HEK293 (cell line): ENCODE measurements at regions not wholly inside any gene's neighbourhood (a gene's known extent, or its start where the extent isn't known, plus 50 kb on each side); places are given as distances from the start of the nearest gene placed in this dataset.

Source experiments
- MYNN ChIP-seq: fragments of 450-650 bp; formaldehyde crosslinking; IDR thresholded peaks from 2 replicates; pipeline ENCODE4 v1.5.1; 2016; ENCODE audit warnings: missing biosample characterization, missing genetic modification characterization, borderline replicate concordance
- WT1 ChIP-seq: fragments of 450-650 bp; formaldehyde crosslinking; IDR thresholded peaks from 2 replicates; pipeline ENCODE4 v1.5.1; 2016; ENCODE audit warnings: missing biosample characterization, missing genetic modification characterization
- YY1 ChIP-seq: fragments of 450-650 bp; formaldehyde crosslinking; IDR thresholded peaks from 2 replicates; pipeline ENCODE4 v1.5.1; 2018; ENCODE audit warnings: missing biosample characterization, missing genetic modification characterization
- ZNF121 ChIP-seq: fragments of 450-650 bp; formaldehyde crosslinking; IDR thresholded peaks from 2 replicates; pipeline ENCODE4 v1.5.1; 2016; ENCODE audit warnings: missing biosample characterization, missing genetic modification characterization
- ZNF133 ChIP-seq: fragments of 450-650 bp; formaldehyde crosslinking; IDR thresholded peaks from 2 replicates; pipeline ENCODE4 v1.5.1; 2016; ENCODE audit warnings: missing biosample characterization, missing genetic modification characterization
- ZNF274 ChIP-seq, 2 experiments: fragments of 200-500 bp in 1 of 2; fragments of 450-650 bp in 1 of 2; sonication (Bioruptor generic) in 1 of 2; formaldehyde crosslinking in 1 of 2; IDR thresholded peaks; 2 replicates each; pipeline versions ENCODE4 v1.5.1 to v1.6.1; 2014 to 2016; ENCODE audit warnings: borderline replicate concordance in 1 of 2, inconsistent platforms in 1 of 2, low read length in 1 of 2, missing biosample characterization in 1 of 2, missing genetic modification characterization in 1 of 2
- ZNF510 ChIP-seq: fragments of 450-650 bp; formaldehyde crosslinking; IDR thresholded peaks from 2 replicates; pipeline ENCODE4 v1.5.1; 2018; ENCODE audit warnings: mild to moderate bottlenecking, missing genetic modification characterization, missing biosample characterization; ENCODE audit not compliant: insufficient replicate concordance
- ZNF600 ChIP-seq: fragments of 450-650 bp; formaldehyde crosslinking; IDR thresholded peaks from 2 replicates; pipeline ENCODE4 v1.5.1; 2016; ENCODE audit warnings: missing biosample characterization, missing genetic modification characterization
- ZNF707 ChIP-seq: fragments of 450-650 bp; formaldehyde crosslinking; IDR thresholded peaks from 2 replicates; pipeline ENCODE4 v1.5.1; 2016; ENCODE audit warnings: missing biosample characterization, missing genetic modification characterization
- TF ChIP-seq, protein P1 (sequence below): fragments of 450-650 bp; formaldehyde crosslinking; IDR thresholded peaks from 2 replicates; pipeline ENCODE4 v1.5.1; 2016; ENCODE audit warnings: missing biosample characterization, missing genetic modification characterization, low read depth
- TF ChIP-seq, protein P2 (sequence below): fragments of 450-650 bp; formaldehyde crosslinking; IDR thresholded peaks from 2 replicates; pipeline ENCODE4 v1.5.1; 2016; ENCODE audit warnings: missing biosample characterization, missing genetic modification characterization
- TF ChIP-seq, protein P3 (sequence below): fragments of 450-650 bp; formaldehyde crosslinking; IDR thresholded peaks from 2 replicates; pipeline ENCODE4 v1.5.1; 2017; ENCODE audit warnings: missing biosample characterization, mild to moderate bottlenecking, missing genetic modification characterization, moderate library complexity

DNA sequence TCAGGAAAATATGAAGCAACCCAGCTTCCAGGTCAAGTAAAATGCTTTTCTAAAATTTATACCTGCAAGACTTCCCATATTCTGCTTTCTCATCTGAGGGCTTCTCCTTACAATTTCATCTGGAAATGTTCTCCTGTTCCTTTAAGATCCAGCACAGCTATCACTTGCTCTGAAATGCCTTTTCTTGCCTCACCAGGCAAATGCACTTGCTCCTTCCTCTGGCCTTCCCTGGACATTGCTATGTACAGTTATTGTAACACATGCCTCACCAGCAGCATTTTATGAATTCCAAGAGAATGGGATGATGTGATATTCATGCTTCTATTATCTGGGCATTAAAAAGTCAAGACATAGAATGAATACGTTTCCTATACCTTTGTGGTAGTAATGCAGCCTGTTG lies 842.1 kb upstream of the INTU start:
- TF ChIP-seq, protein P1, sequence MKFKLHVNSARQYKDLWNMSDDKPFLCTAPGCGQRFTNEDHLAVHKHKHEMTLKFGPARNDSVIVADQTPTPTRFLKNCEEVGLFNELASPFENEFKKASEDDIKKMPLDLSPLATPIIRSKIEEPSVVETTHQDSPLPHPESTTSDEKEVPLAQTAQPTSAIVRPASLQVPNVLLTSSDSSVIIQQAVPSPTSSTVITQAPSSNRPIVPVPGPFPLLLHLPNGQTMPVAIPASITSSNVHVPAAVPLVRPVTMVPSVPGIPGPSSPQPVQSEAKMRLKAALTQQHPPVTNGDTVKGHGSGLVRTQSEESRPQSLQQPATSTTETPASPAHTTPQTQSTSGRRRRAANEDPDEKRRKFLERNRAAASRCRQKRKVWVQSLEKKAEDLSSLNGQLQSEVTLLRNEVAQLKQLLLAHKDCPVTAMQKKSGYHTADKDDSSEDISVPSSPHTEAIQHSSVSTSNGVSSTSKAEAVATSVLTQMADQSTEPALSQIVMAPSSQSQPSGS: no peak
- TF ChIP-seq, protein P2, sequence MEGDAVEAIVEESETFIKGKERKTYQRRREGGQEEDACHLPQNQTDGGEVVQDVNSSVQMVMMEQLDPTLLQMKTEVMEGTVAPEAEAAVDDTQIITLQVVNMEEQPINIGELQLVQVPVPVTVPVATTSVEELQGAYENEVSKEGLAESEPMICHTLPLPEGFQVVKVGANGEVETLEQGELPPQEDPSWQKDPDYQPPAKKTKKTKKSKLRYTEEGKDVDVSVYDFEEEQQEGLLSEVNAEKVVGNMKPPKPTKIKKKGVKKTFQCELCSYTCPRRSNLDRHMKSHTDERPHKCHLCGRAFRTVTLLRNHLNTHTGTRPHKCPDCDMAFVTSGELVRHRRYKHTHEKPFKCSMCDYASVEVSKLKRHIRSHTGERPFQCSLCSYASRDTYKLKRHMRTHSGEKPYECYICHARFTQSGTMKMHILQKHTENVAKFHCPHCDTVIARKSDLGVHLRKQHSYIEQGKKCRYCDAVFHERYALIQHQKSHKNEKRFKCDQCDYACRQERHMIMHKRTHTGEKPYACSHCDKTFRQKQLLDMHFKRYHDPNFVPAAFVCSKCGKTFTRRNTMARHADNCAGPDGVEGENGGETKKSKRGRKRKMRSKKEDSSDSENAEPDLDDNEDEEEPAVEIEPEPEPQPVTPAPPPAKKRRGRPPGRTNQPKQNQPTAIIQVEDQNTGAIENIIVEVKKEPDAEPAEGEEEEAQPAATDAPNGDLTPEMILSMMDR (tag by site-specific recombination): no peak
- TF ChIP-seq ZNF600 (tag by site-specific recombination) (no peak), WT1 (tag by site-specific recombination) (no peak), ZNF121 (tag by site-specific recombination) (no peak), ZNF274 (IDR thresholded peaks at IDR 0.05; ENCODE audit: low read length) (no peak), ZNF274 (tag by site-specific recombination; IDR thresholded peaks at IDR 0.05; ENCODE audit: borderline replicate concordance) (no peak), MYNN (tag by site-specific recombination) (no peak), ZNF707 (no peak), ZNF133 (tag by site-specific recombination) (no peak), ZNF510 (tag by site-specific recombination) (no peak), YY1 (tag by site-specific recombination) (no peak)
- TF ChIP-seq, protein P3, sequence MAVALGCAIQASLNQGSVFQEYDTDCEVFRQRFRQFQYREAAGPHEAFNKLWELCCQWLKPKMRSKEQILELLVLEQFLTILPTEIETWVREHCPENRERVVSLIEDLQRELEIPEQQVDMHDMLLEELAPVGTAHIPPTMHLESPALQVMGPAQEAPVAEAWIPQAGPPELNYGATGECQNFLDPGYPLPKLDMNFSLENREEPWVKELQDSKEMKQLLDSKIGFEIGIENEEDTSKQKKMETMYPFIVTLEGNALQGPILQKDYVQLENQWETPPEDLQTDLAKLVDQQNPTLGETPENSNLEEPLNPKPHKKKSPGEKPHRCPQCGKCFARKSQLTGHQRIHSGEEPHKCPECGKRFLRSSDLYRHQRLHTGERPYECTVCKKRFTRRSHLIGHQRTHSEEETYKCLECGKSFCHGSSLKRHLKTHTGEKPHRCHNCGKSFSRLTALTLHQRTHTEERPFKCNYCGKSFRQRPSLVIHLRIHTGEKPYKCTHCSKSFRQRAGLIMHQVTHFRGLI (tag by site-specific recombination): no peak
